ENCODE measurements at regions not wholly inside any gene's neighbourhood (a gene's known extent, or its start where the extent isn't known, plus 50 kb on each side); places are given as distances from the start of the nearest gene placed in this dataset.

- Histone ChIP-seq H3K4me1 (no peaks in the 10 kb centered on the region), H3K9me3 (no peaks in the 10 kb centered on the region), H3K36me3 (no peaks in the 10 kb centered on the region), H3K27me3 (no peaks in the 10 kb centered on the region), H3K27ac (no peak overlapping the region), H3K4me3 (no peak overlapping the region)
- in situ Hi-C loops (cut with MboI; ENCODE audit: low pct_ligation_motif_present in 1 of 4, low pct_unique_long_range_greater_than_20kb in 1 of 4, low sequenced_read_pairs in 3 of 4) (no loop called here), intact Hi-C loops (cut with DNase I; ENCODE audit: low total_unique reads) (no loop called here)
- TF ChIP-seq EP300 (IDR thresholded peaks at IDR 0.05; ENCODE audit: low read depth): no peak
- TF ChIP-seq, protein P1, sequence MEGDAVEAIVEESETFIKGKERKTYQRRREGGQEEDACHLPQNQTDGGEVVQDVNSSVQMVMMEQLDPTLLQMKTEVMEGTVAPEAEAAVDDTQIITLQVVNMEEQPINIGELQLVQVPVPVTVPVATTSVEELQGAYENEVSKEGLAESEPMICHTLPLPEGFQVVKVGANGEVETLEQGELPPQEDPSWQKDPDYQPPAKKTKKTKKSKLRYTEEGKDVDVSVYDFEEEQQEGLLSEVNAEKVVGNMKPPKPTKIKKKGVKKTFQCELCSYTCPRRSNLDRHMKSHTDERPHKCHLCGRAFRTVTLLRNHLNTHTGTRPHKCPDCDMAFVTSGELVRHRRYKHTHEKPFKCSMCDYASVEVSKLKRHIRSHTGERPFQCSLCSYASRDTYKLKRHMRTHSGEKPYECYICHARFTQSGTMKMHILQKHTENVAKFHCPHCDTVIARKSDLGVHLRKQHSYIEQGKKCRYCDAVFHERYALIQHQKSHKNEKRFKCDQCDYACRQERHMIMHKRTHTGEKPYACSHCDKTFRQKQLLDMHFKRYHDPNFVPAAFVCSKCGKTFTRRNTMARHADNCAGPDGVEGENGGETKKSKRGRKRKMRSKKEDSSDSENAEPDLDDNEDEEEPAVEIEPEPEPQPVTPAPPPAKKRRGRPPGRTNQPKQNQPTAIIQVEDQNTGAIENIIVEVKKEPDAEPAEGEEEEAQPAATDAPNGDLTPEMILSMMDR (IDR thresholded peaks at IDR 0.05): no peak
- TF ChIP-seq POLR2AphosphoS5 (IDR thresholded peaks at IDR 0.05): no peak
- TF ChIP-seq POLR2A (IDR thresholded peaks at IDR 0.05): no peak
- 40 to 54% methylated on average over 1 to 3 of the region's 3 CpGs for WGBS, 2 donors (ENCODE audit: low coverage in 1 of 2)
- DNase-seq: no peak
These were observed 107.5 kb upstream of the VCX2 start for GRCh38 chrX:8278557-8278956.

- Histone ChIP-seq H3K27ac (no peak overlapping the region), H3K9me3 (no peaks in the 10 kb centered on the region), H3K4me3 (no peak overlapping the region), H3K4me1 (no peaks in the 10 kb centered on the region), H3K27me3 (no peaks in the 10 kb centered on the region), H3K36me3 (no peaks in the 10 kb centered on the region)
- intact Hi-C loops (cut with DNase I; ENCODE audit: low total_unique reads): no loop called here
- 68 to 100% methylated on average over 1 to 2 of the region's 2 CpGs for WGBS, 2 donors (ENCODE audit: low coverage in 1 of 2)
- in situ Hi-C loops (cut with MboI; ENCODE audit: low pct_ligation_motif_present in 1 of 4, low pct_unique_long_range_greater_than_20kb in 1 of 4, low sequenced_read_pairs in 3 of 4): no loop called here
- no peak for DNase-seq
- TF ChIP-seq EP300 (IDR thresholded peaks at IDR 0.05; ENCODE audit: low read depth): no peak
These were observed 108.3 kb upstream of the VCX2 start for GRCh38 chrX:8279323-8279722.

DNA sequence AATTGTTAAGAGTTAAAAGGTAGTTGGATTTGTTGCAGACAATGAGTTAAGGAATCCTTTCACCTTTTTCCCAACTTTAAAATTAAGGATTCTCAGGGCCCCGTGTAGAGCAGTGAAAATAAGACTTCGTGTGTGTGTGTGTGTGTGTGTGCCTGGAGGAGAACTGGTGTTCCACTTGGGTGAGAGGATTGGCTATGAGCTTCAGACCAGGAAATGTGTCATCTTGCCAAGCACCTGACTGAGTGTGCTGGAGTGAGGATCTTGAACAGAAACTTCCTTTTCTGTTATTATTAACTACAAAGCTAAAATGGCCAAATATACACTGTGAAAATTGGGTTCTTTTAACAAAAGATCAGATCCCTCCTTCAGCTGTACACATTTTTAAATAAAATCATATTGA lies 113.1 kb upstream of the VCX2 start:
- in situ Hi-C loops (cut with MboI; ENCODE audit: low pct_ligation_motif_present in 1 of 4, low pct_unique_long_range_greater_than_20kb in 1 of 4, low sequenced_read_pairs in 3 of 4) (no loop called here), intact Hi-C loops (cut with DNase I; ENCODE audit: low total_unique reads) (no loop called here)
- no peak for DNase-seq
- no peaks in the 10 kb centered on the region for H3K36me3 ChIP-seq
- no peaks in the 10 kb centered on the region for H3K4me1 ChIP-seq
- H3K27ac ChIP-seq: no peak overlapping the region
- H3K9me3 ChIP-seq: no peaks in the 10 kb centered on the region
- TF ChIP-seq, protein P1 (IDR thresholded peaks at IDR 0.05): no peak
- TF ChIP-seq POLR2AphosphoS5 (IDR thresholded peaks at IDR 0.05) (no peak), POLR2A (IDR thresholded peaks at IDR 0.05) (no peak), EP300 (IDR thresholded peaks at IDR 0.05; ENCODE audit: low read depth) (no peak)
- 61 to 80% methylated on average over 1 to 2 of the region's 2 CpGs for WGBS, 2 donors (ENCODE audit: low coverage in 1 of 2)
- no peak overlapping the region for H3K4me3 ChIP-seq
- no peaks in the 10 kb centered on the region for H3K27me3 ChIP-seq

GRCh38 chrX:8288590-8288989 lies 117.5 kb upstream of the VCX2 start:
- Histone ChIP-seq H3K4me1 (no peaks in the 10 kb centered on the region), H3K36me3 (no peaks in the 10 kb centered on the region), H3K9me3 (no peaks in the 10 kb centered on the region), H3K27ac (no peak overlapping the region), H3K27me3 (no peaks in the 10 kb centered on the region), H3K4me3 (no peak overlapping the region)
- TF ChIP-seq EP300 (IDR thresholded peaks at IDR 0.05; ENCODE audit: low read depth) (no peak), POLR2A (IDR thresholded peaks at IDR 0.05) (no peak), POLR2AphosphoS5 (IDR thresholded peaks at IDR 0.05) (no peak)
- TF ChIP-seq, protein P1 (IDR thresholded peaks at IDR 0.05): no peak
- intact Hi-C loops (cut with DNase I; ENCODE audit: low total_unique reads): no loop called here
- no peak for DNase-seq
- in situ Hi-C loops (cut with MboI; ENCODE audit: low pct_ligation_motif_present in 1 of 4, low pct_unique_long_range_greater_than_20kb in 1 of 4, low sequenced_read_pairs in 3 of 4): no loop called here

- 88% methylated on average over 1 of the region's 1 CpG; no CpG with 5 or more reads in 1 of the 2 donors for WGBS, 2 donors (ENCODE audit: low coverage in 1 of 2)
- Histone ChIP-seq H3K4me1 (no peaks in the 10 kb centered on the region), H3K27ac (no peak overlapping the region), H3K4me3 (no peak overlapping the region), H3K27me3 (no peaks in the 10 kb centered on the region), H3K36me3 (no peaks in the 10 kb centered on the region), H3K9me3 (no peaks in the 10 kb centered on the region)
- TF ChIP-seq, protein P1 (IDR thresholded peaks at IDR 0.05): no peak
- TF ChIP-seq POLR2AphosphoS5 (IDR thresholded peaks at IDR 0.05) (no peak), EP300 (IDR thresholded peaks at IDR 0.05; ENCODE audit: low read depth) (no peak), POLR2A (IDR thresholded peaks at IDR 0.05) (no peak)
- intact Hi-C loops (cut with DNase I; ENCODE audit: low total_unique reads): no loop called here
- in situ Hi-C loops (cut with MboI; ENCODE audit: low pct_ligation_motif_present in 1 of 4, low pct_unique_long_range_greater_than_20kb in 1 of 4, low sequenced_read_pairs in 3 of 4): no loop called here
- DNase-seq: no peak
These were observed 118.5 kb upstream of the VCX2 start for GRCh38 chrX:8289523-8289922.

Measured in transverse colon (tissue), 4 donors.